HUDEP-2 (cell line): ENCODE measurements at regions not wholly inside any gene's neighbourhood (a gene's known extent, or its start where the extent isn't known, plus 50 kb on each side); places are given as distances from the start of the nearest gene placed in this dataset.

ENCODE experiments used
- DNase-seq, 76 experiments: peaks; one replicate each; lab custom pipeline; 2025; ENCODE audit not compliant: unreplicated experiment in 76 of 76; lab: John Stamatoyannopoulos, UW

DNA sequence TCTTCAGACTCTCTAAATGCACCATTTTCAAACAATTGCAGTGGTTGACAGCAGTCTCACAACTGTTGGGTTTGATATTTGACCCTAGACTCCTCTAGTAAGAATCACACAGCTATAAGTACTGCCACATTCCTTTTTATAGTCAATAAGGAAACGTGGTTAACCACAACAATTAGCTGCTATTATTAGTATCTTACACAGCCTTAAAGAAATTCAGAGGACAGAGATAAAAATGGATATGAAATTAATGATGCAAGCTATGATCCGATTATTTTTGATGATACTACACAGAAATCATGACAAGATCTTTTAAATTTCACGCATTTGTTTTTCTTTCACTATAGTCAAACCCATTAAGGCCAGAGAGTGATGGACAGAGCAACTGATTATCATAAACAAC, 288.6 kb upstream of the C9orf72 start:
- no peak for DNase-seq

- DNase-seq = no peak
These were observed 291.6 kb upstream of the C9orf72 start for GRCh38 chr9:27864644-27865438.

DNA sequence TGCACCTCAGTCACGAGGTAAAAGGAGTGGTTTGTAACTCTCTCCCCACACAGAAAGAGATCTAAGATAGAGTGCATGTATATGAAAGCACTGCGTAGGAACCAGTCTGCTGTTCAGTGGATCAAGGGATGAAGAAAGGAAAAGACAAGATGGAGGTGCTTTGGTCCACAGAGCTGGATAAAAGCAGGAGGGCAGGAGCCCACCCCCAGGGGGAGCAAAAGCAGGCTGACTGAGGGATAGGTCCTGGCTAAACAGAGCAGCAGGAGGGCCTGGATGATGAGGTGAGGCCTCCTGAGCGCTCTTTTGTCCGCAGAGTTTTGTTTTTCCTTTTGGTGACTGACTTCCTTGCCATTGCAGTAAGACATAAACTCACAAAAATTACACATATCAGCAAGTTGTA, 293.5 kb upstream of the C9orf72 start:
- DNase-seq = no peak

- no peak for DNase-seq
These were observed 297.1 kb upstream of the C9orf72 start for GRCh38 chr9:27870404-27870803.

DNA sequence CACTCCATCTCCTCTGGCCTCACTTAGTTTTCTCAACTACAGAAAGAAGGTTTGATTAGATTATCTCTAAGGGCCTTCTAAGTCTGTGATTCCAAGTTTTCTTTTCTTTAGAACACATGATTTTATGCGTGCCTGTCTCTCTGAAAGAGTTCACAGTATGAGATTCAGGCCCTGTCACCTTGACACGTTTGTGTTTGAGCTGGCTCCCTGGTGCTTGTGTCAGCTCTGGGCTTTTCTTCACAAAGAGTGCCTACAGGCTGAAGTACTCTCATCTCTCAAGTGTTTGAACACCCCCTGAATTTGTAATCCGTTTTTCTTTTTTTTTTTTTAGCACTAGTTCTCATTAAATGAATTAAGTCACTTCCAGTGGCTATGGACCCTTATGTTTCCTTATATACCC, 306.9 kb upstream of the C9orf72 start:
- no peak for DNase-seq

GRCh38 chr9:27880635-27881034, 307.4 kb upstream of the C9orf72 start:
- no peak for DNase-seq

DNA sequence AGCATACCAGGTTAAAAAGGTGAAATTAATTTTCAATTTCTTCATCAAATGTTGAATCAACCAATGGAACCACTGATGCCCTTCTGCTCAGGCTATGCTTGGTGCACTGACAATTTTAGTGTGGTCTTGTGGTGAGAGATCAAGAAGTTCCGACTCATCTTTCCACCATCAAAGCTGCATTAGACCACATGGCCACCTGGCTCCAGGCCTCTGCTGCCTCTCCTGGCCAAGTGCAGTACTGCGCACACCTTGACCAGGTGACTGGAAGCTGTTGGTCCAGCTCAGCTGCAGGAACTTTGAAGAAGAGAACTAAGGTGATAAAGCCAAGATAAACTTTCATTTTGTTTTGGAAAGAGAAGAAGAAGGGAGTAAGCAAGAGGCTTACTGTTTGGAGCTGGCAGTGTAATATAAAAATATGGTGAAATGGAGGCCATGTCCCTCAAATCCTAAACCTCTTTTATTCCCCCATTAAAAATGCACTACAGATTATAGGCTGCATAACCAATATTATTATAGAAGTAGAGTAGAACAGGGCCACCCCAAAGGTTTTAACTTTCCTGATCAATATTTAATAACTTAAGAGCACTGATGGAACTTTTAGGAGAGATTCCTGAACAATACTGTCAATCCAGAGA, 315.5 kb upstream of the C9orf72 start:
- peak in 30 of 76 experiments; percentile 1 to 49 (median 8) for DNase-seq

- no peak for DNase-seq
These were observed 351.2 kb upstream of the C9orf72 start for GRCh38 chr9:27924502-27924901.

GRCh38 chr9:27925815-27926214, 352.5 kb upstream of the C9orf72 start:
- DNase-seq = no peak

DNA sequence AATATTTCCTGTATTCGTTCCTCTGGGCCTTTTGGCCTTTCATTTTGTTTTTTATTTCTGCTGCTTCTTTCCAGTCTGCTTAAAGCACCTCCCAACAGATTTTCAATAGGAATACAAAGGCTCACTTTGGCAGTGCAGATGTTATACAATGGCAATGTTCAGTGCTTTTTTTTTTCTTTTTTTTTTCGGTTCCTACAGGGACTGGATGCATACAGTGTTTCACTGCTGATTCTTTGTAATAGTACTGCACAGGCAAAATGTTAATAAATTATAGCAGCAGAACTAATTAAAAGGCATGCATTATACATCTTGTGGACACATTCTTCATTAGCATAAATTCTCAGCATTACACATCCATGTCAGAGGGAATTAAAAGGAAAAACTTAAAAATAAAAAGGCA, 356.6 kb upstream of the C9orf72 start:
- no peak for DNase-seq

DNA sequence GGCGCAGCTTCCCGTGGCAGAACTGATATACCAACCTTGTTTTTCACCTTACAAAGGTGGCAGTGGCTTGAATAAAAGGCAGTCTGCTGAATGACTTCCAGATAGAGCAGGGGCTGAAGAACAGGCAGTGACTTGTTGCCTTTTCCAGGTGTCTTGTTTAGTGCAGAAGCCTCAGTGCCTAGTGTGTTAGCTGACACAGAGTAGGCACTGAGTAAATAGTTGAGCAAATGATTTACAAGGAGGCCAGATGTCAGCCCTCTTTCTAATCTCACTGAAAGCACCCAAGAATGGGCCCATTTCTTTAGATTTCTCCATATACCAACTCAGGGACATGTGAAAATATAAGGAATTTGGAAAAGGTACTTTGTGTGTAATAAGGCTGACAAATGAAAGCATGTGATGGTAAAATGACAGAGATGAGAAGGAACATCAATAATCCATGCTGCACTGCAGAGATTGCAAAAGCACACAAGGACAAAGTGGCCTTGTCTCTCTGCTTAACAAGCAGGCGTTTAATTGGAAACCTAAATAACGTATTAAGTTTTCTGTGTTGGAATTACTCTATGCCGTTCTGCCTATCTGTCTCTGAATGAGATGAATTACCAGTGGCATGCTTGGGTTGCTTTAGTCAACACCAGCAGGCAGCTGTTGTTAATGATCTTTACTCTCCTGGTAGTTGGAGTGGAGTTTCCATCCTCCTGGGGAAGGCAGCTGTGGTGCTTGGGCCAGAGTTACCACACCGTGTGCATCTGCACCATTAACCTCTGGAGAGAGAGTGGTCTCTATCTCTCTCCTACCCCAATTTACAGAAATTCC, 360.1 kb upstream of the C9orf72 start:
- no peak for DNase-seq

DNA sequence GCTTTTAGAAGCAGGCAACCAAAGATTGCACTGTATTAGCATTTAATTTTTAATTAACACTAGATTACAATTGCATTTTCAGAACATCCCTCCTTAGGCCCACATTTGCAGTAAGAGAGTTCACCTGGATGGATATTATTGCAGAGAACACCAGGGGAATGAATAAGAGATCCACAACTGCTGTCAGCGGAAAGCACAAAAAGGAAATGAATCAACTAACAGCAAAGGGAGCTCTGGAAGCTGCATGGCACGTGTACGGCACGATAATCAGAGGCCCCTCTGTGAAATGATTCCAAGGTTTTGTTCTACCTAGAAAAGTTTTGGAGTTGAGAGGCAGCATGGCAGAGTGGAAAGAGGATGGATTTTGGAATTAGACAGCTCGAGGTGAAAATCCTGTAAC, 361.2 kb upstream of the C9orf72 start:
- DNase-seq = no peak

DNA sequence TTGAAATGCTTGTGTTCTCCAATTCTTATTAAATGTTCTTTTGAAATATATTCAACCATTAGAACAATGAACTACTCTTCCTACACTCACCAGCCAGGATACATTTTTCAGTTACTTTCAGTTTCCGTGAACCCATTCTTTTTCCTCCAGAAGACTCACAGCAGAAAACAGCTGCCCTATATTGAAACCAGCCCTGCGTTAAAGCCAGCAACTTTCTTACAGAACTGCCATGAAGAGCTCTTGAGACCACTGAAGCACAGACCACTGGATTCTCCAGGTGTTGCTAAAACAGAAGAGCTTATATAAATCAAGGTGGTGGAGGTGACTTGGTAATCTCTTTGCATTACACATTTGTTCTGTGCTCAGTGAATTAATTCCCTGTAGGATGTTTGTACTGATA, 365.9 kb upstream of the C9orf72 start:
- DNase-seq = no peak

GRCh38 chr9:27940535-27940934, 367.3 kb upstream of the C9orf72 start:
- no peak for DNase-seq

DNA sequence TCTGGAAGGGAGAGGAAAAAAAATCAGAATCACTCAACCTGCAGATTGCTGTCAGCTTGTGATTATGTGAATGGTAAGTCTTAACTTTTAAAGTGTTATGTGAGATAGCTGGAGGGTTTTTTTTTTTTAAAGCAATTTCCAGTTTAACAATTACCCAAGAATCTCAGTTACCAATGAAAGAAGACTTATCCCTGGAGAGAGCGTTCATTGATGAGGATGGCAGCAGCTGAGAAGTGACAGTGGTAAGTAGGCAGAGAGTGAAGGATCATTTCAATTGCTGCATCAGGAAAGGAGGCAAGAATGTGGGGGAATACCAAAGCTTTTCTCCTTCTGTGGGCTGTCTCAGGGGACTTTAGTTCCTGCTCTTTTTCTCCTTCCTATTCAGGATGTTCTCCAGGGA, 370.2 kb upstream of the C9orf72 start:
- DNase-seq = no peak

DNA sequence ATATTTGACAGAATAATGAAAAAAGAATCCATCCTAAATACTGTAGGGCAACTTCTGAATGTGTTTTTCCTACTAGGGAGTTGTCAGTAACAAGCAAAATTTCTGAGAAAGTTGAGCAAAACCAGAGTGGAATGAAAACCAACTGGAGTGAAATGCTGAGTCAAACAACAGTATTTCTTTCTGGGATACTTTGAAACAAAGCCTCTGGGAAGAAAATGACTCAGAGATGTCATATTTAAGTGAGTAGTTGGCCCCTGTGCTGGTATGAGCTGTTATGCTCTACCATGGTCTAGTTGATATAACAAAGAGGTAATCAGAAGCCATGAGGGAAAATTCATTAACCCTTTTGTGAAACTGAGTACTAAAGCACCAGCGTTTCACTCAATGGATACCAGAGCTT, 372.1 kb upstream of the C9orf72 start:
- no peak for DNase-seq

DNA sequence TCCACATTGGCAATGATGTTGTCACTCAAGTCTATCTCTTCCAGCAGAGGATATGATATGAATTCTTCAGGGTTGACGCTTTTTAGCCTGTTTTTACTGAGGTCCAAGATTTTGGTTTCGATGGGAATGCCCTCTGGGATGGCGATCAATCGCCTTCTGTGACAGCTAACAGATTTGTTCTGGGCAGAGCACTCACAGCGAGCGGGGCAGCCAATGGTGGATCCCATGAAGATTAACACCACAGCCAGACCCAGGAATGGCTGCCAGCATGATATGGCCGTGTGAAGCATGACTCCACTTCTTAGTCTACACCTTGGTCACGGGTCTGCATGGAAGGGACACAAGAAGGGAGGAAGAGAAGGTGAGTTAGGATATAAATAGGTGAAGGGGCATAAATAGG, 377.1 kb upstream of the C9orf72 start:
- DNase-seq = no peak

DNA sequence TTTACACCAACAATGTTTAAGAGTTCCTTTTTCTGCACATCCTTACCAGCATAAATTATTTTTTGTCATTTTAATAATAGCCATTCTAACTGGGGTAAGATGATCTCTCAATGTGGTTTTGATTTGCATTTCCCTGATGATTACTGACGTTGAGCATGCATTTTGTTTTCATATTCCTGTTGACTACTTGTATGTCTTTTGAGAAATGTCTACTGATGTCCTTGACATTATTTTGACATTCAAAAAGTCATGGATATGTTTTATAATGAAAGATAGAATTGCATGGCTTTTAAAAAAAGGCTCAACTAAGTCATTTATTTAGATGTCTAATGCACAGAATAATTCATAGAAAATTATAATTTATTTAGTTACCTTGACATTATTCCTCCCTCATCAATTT, 381.6 kb upstream of the C9orf72 start:
- DNase-seq = no peak

DNA sequence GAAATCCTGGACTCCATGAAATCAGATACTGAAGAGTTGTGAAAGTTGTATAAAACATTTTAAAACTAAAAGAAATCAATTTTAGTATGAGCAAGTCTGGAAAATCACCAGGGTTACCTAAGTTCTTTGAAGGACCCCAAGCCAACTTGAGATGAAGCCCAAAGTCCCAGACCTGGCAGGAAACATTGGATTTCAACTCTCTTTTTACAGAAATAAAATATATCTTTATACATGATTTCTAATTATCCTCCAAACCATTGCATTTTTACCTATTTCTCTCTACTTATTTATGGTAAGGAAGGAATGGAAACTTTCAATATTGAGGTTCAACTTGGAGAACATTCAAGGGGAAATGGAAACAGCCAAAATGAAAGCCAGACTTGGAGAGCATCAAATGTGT, 390.6 kb upstream of the C9orf72 start:
- no peak for DNase-seq

GRCh38 chr9:27967210-27967609, 393.9 kb upstream of the C9orf72 start:
- DNase-seq = no peak

GRCh38 chr9:27977931-27978330, 404.6 kb upstream of the C9orf72 start:
- no peak for DNase-seq

DNA sequence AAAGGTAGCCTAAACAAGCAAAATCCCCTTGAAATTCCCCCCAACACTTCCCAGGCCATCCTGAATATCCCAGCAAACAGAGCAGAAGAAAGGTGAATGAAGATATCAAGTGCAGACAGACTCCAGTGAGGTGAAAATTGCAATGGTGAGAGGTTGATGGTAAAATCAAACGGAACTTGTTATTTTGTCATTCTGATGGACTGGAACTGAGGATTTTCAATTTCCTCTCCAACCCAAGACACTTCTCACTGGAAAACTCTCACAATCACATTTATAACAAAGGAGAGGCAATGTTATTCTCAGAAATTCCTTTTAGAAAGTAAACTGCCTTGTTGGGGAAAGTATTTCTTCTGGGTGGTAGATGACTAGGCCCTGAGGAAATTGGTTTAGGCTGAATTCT, 412.4 kb upstream of the C9orf72 start:
- DNase-seq = no peak
